GM12878 (cell line): ENCODE measurements at regions not wholly inside any gene's neighbourhood (a gene's known extent, or its start where the extent isn't known, plus 50 kb on each side); places are given as distances from the start of the nearest gene placed in this dataset.

ENCODE experiments used
- ATAC-seq: fragments of 200-7000 bp; cut with Tn5 transposase; 3 replicates; pipeline ENCODE4 v1.9.1; 2020; ENCODE audit warnings: mild to moderate bottlenecking, moderate library complexity
- BruUV-seq: library from RNA; stranded (reverse); fragments of 400-500 nt; replicated peaks from 2 replicates; lab custom pipeline; 2021; lab: Mats Ljungman, UMichigan
- CTCF ChIA-PET: fragments of 300-600 bp; sonication (Branson Sonifier 250); formaldehyde crosslinking; extraction: SDS; loops from one replicate; lab custom pipeline; 2021; ENCODE audit warnings: inconsistent platforms; lab: Yijun Ruan, JAX
- POLR2A ChIA-PET: fragments of 350-600 bp; formaldehyde crosslinking; extraction: SDS; loops from one replicate; lab custom pipeline; 2021; ENCODE audit warnings: inconsistent platforms; lab: Charles Lee
- RAD21 ChIA-PET: fragments of 300-600 bp; sonication (Branson Sonifier 250); formaldehyde crosslinking; loops from one replicate; lab custom pipeline; 2023; ENCODE audit warnings: antibody characterized with exemption; ENCODE audit not compliant: unreplicated experiment; lab: Charles Lee
- SMC1A ChIA-PET: fragments of 300-600 bp; sonication (Branson Sonifier 250); formaldehyde crosslinking; loops from one replicate; lab custom pipeline; 2023; ENCODE audit not compliant: unreplicated experiment, uncharacterized antibody; lab: Charles Lee
- DNase-seq: peaks from one replicate; pipeline ENCODE4 v3.0.0-alpha.2; 2011; ENCODE audit warnings: low read depth, low spot score
- FAIRE-seq: peaks from 3 replicates; lab custom pipeline; 2011; peaks lifted over from hg19 to GRCh38; lab: Jason Lieb, UNC
- H2AFZ ChIP-seq: 2 replicates; pipeline ENCODE4 v1.6.0; 2011; ENCODE audit warnings: low read depth, low read length, control low read depth; ENCODE audit not compliant: control insufficient read depth
- H3K27ac ChIP-seq: 2 replicates; pipeline ENCODE4 v1.5.1; 2011; ENCODE audit warnings: control low read depth; ENCODE audit not compliant: control insufficient read depth, insufficient read depth
- H3K27me3 ChIP-seq, 2 experiments: replicated peaks in 1 of 2; 2 replicates each; pipeline versions ENCODE4 v1.6.0 to v1.6.1; 2011; ENCODE audit warnings: low read length in 1 of 2; ENCODE audit not compliant: control insufficient read depth in 2 of 2, insufficient read depth in 2 of 2
- H3K36me3 ChIP-seq, 2 experiments: 2 replicates each; pipeline ENCODE4 v1.5.1; 2011; ENCODE audit warnings: low read length in 1 of 2; ENCODE audit not compliant: control insufficient read depth in 2 of 2, insufficient read depth in 2 of 2
- H3K4me1 ChIP-seq: 2 replicates; pipeline ENCODE4 v1.6.1; 2011; ENCODE audit warnings: mild to moderate bottlenecking, low read length, moderate library complexity, mixed read lengths; ENCODE audit not compliant: control insufficient read depth, insufficient read depth
- H3K4me2 ChIP-seq: 2 replicates; pipeline ENCODE4 v1.6.0; 2011; ENCODE audit warnings: control low read depth; ENCODE audit not compliant: control insufficient read depth, insufficient read depth
- H3K4me3 ChIP-seq: fragments of 200-600 bp; sonication (generic); 2 replicates; pipeline ENCODE4 v1.5.1; 2016
- H3K79me2 ChIP-seq: 2 replicates; pipeline ENCODE4 v1.6.0; 2011; ENCODE audit warnings: low read length; ENCODE audit not compliant: control insufficient read depth, insufficient read depth
- H3K9ac ChIP-seq: 2 replicates; pipeline ENCODE4 v1.8.0; 2011; ENCODE audit warnings: low read length, control low read depth, mixed read lengths; ENCODE audit not compliant: control insufficient read depth, insufficient read depth
- H3K9me3 ChIP-seq: replicated peaks from 3 replicates; pipeline ENCODE4 v1.5.1; 2011; ENCODE audit warnings: mild to moderate bottlenecking, low read length; ENCODE audit not compliant: control insufficient read depth, insufficient read depth
- H4K20me1 ChIP-seq: 2 replicates; pipeline ENCODE4 v1.6.0; 2011; ENCODE audit not compliant: control insufficient read depth, insufficient read depth
- ELK1 ChIP-seq: IDR thresholded peaks from 2 replicates; pipeline ENCODE4 v1.6.1; 2012; ENCODE audit warnings: low read depth, low read length, improper control_type of control experiment
- GABPA ChIP-seq: IDR thresholded peaks from 2 replicates; pipeline ENCODE4 v1.6.1; 2014; ENCODE audit warnings: antibody characterized with exemption, low read depth, mild to moderate bottlenecking, inconsistent platforms
- IKZF2 ChIP-seq, 2 experiments: fragments of 450-650 bp; IDR thresholded peaks; 2 replicates each; pipeline ENCODE4 v1.6.1; 2017; ENCODE audit warnings: mild to moderate bottlenecking in 2 of 2, moderate library complexity in 2 of 2
- LARP7 ChIP-seq: fragments of 450-650 bp; IDR thresholded peaks from 2 replicates; pipeline ENCODE4 v1.6.1; 2017; ENCODE audit warnings: mild to moderate bottlenecking
- MAX ChIP-seq: IDR thresholded peaks from 2 replicates; pipeline ENCODE4 v1.6.1; 2012; ENCODE audit warnings: low read depth, low read length, improper control_type of control experiment
- MTA2 ChIP-seq: fragments of 450-650 bp; IDR thresholded peaks from 2 replicates; pipeline ENCODE4 v1.6.1; 2016; ENCODE audit warnings: low read depth, mild to moderate bottlenecking, moderate library complexity
- MTA3 ChIP-seq: IDR thresholded peaks from 2 replicates; pipeline ENCODE4 v1.6.1; 2012; ENCODE audit warnings: low read length, inconsistent platforms, borderline replicate concordance
- NFYB ChIP-seq: IDR thresholded peaks from 2 replicates; pipeline ENCODE4 v1.6.1; 2011; ENCODE audit warnings: low read depth, mild to moderate bottlenecking, low read length, improper control_type of control experiment, moderate library complexity; ENCODE audit not compliant: insufficient read depth
- TBL1XR1 ChIP-seq: IDR thresholded peaks from 2 replicates; pipeline ENCODE4 v1.6.1; 2012; ENCODE audit warnings: low read depth, low read length, improper control_type of control experiment
- WGBS: methylation state at CpG from one replicate; pipeline ENCODE4 v1.1.6; 2016; ENCODE audit warnings: low lambda C conversion rate; ENCODE audit not compliant: insufficient replicate concordance, insufficient coverage; ENCODE audit errors: missing lambda C conversion rate; 5-methylcytosine and 5-hydroxymethylcytosine counted together
- in situ Hi-C: fragments of 300-500 bp; cut with MboI; formaldehyde crosslinking; loops from 9 replicates; pipeline ENCODE4 v1.14.3; 2018; ENCODE audit warnings: mixed read lengths
- intact Hi-C: fragments of 100-400 bp; cut with micrococcal nuclease; formaldehyde crosslinking; loops from one replicate; pipeline ENCODE4 v1.14.2; 2022; ENCODE audit not compliant: unreplicated experiment
- TF ChIP-seq, protein P1 (sequence below): fragments of 450-650 bp; conservative IDR thresholded peaks from 2 replicates; pipeline ENCODE4 v1.6.1; 2017; ENCODE audit warnings: mild to moderate bottlenecking, moderate library complexity

DNA sequence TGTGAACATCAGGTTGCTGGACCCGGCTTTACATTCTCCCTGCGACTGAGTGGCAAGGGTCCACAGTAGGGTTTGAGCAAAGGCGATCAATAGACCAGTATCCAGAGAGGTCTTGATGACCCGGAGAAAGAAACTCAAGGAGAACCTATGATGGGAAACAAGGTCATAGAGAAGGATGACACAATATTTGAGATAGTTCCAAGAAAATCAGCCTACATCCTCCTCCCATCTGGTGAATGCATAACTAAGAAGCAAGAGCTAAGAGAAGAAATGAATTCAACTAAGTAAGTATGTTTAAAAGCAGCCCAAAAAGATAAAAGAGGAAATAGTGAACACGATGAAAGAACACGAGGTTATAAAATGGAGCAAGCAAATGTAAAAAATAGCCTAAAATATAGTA lies 166.3 kb downstream of the CD8B2 start:
- no TSS peak for BruUV-seq
- ChIA-PET SMC1A (no interaction called here), RAD21 (no interaction called here), CTCF (no interaction called here), POLR2A (no interaction called here)
- 27% methylated on average over 6 of the region's 6 CpGs for WGBS
- no peak overlapping the region for H3K27ac ChIP-seq
- intact Hi-C loops (no loop called here), in situ Hi-C loops (no loop called here)
- H3K4me1 ChIP-seq, result no peaks in the 10 kb centered on the region
- no peak for ATAC-seq
- H3K4me2 ChIP-seq, result no peak overlapping the region
- no peaks in the 10 kb centered on the region for H3K79me2 ChIP-seq
- H3K27me3 ChIP-seq, result no peaks in the 10 kb centered on the region
- H3K36me3 ChIP-seq, result no peaks in the 10 kb centered on the region
- DNase-seq, result no peak
- H3K9me3 ChIP-seq, result no peaks in the 10 kb centered on the region
- TF ChIP-seq MAX, result no peak
- no peak for TF ChIP-seq GABPA
- TF ChIP-seq, protein P1, sequence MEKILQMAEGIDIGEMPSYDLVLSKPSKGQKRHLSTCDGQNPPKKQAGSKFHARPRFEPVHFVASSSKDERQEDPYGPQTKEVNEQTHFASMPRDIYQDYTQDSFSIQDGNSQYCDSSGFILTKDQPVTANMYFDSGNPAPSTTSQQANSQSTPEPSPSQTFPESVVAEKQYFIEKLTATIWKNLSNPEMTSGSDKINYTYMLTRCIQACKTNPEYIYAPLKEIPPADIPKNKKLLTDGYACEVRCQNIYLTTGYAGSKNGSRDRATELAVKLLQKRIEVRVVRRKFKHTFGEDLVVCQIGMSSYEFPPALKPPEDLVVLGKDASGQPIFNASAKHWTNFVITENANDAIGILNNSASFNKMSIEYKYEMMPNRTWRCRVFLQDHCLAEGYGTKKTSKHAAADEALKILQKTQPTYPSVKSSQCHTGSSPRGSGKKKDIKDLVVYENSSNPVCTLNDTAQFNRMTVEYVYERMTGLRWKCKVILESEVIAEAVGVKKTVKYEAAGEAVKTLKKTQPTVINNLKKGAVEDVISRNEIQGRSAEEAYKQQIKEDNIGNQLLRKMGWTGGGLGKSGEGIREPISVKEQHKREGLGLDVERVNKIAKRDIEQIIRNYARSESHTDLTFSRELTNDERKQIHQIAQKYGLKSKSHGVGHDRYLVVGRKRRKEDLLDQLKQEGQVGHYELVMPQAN, result no peak
- TF ChIP-seq NFYB, result no peak
- TF ChIP-seq TBL1XR1, result no peak
- no peak for TF ChIP-seq MTA3
- H3K4me3 ChIP-seq, result no peak overlapping the region
- no peak overlapping the region for H3K9ac ChIP-seq
- FAIRE-seq, result no peak
- no peaks in the 10 kb centered on the region for H4K20me1 ChIP-seq
- no peak overlapping the region for H2AFZ ChIP-seq

GRCh38 chr2:106658616-106659015 lies 171.5 kb downstream of the CD8B2 start:
- H3K4me2 ChIP-seq, result no peak overlapping the region
- no peak overlapping the region for H2AFZ ChIP-seq
- H3K27ac ChIP-seq, result no peak overlapping the region
- no peaks in the 10 kb centered on the region for H3K79me2 ChIP-seq
- intact Hi-C loops, result no loop called here
- H3K4me3 ChIP-seq, result no peak overlapping the region
- no peaks in the 10 kb centered on the region for H3K36me3 ChIP-seq
- no peak overlapping the region for H3K9ac ChIP-seq
- RAD21 ChIA-PET, result no interaction called here
- no peaks in the 10 kb centered on the region for H3K27me3 ChIP-seq
- 14% methylated on average over 4 of the region's 4 CpGs for WGBS
- POLR2A ChIA-PET, result no interaction called here
- CTCF ChIA-PET, result no interaction called here
- in situ Hi-C loops, result no loop called here
- no TSS peak for BruUV-seq
- no peak for FAIRE-seq
- ATAC-seq, result no peak
- H4K20me1 ChIP-seq, result no peaks in the 10 kb centered on the region
- no peaks in the 10 kb centered on the region; the same call in 2 of the 3 replicates for H3K9me3 ChIP-seq
- SMC1A ChIA-PET, result no interaction called here
- no peak for DNase-seq
- no peaks in the 10 kb centered on the region for H3K4me1 ChIP-seq
- TF ChIP-seq IKZF2 (IDR thresholded peaks at IDR 0.05), result no peak
- no peak for TF ChIP-seq MTA2
- no peak for TF ChIP-seq LARP7
- TF ChIP-seq ELK1, result no peak
